HepG2 (cell line): ENCODE measurements at regions not wholly inside any gene's neighbourhood (a gene's known extent, or its start where the extent isn't known, plus 50 kb on each side); places are given as distances from the start of the nearest gene placed in this dataset.

Source experiments
- AHDC1 ChIP-seq: sonication (generic); formaldehyde crosslinking; IDR thresholded peaks from 2 replicates; pipeline ENCODE4 v1.5.1; 2020; ENCODE audit warnings: mild to moderate bottlenecking, missing genetic modification reagents, borderline replicate concordance
- BHLHE40 ChIP-seq: IDR thresholded peaks from 2 replicates; pipeline ENCODE4 v1.6.1; 2011; ENCODE audit warnings: low read length, improper control_type of control experiment
- FOSL2 ChIP-seq: sonication (generic); formaldehyde crosslinking; IDR thresholded peaks from 2 replicates; pipeline ENCODE4 v1.4.0; 2020; ENCODE audit warnings: missing genetic modification reagents
- GATAD1 ChIP-seq: IDR thresholded peaks from 2 replicates; pipeline ENCODE4 v1.6.1; 2016; ENCODE audit warnings: missing genetic modification reagents, missing compliant biosample characterization
- HNF4A ChIP-seq: sonication (generic); formaldehyde crosslinking; IDR thresholded peaks from 2 replicates; pipeline ENCODE4 v1.4.0; 2020; ENCODE audit warnings: missing genetic modification reagents
- HOXA7 ChIP-seq: sonication (generic); formaldehyde crosslinking; IDR thresholded peaks from 2 replicates; pipeline ENCODE4 v1.8.1; 2022; ENCODE audit warnings: mild to moderate bottlenecking, missing genetic modification reagents, moderate library complexity
- ISL2 ChIP-seq: sonication (generic); formaldehyde crosslinking; IDR thresholded peaks from 2 replicates; pipeline ENCODE4 v1.5.0; 2020; ENCODE audit warnings: missing genetic modification reagents
- PHF5A ChIP-seq: IDR thresholded peaks from one replicate; pipeline ENCODE4 v1.6.1; 2018; ENCODE audit warnings: low read depth, missing genetic modification reagents; ENCODE audit not compliant: unreplicated experiment
- RBAK ChIP-seq: sonication (generic); formaldehyde crosslinking; IDR thresholded peaks from 2 replicates; pipeline ENCODE4 v1.5.1; 2020; ENCODE audit warnings: mild to moderate bottlenecking, missing genetic modification reagents
- RNF2 ChIP-seq: fragments of 450-650 bp; conservative IDR thresholded peaks from 2 replicates; pipeline ENCODE4 v1.6.1; 2016; ENCODE audit warnings: low read depth
- SOX5 ChIP-seq: IDR thresholded peaks from 2 replicates; pipeline ENCODE4 v1.6.1; 2016; ENCODE audit warnings: borderline replicate concordance
- TFDP2 ChIP-seq: sonication (generic); formaldehyde crosslinking; IDR thresholded peaks from 2 replicates; pipeline ENCODE4 v1.4.0; 2020; ENCODE audit warnings: missing genetic modification reagents
- YEATS2 ChIP-seq: sonication (generic); formaldehyde crosslinking; IDR thresholded peaks from 2 replicates; pipeline ENCODE4 v1.4.0; 2020; ENCODE audit warnings: missing genetic modification reagents, borderline replicate concordance
- ZNF30 ChIP-seq: sonication (generic); formaldehyde crosslinking; IDR thresholded peaks from 2 replicates; pipeline ENCODE4 v1.5.0; 2020; ENCODE audit warnings: mild to moderate bottlenecking, missing genetic modification reagents
- ZNF33A ChIP-seq: sonication (generic); formaldehyde crosslinking; IDR thresholded peaks from 2 replicates; pipeline ENCODE4 v1.5.1; 2020; ENCODE audit warnings: missing genetic modification reagents, mild to moderate bottlenecking, moderate library complexity, borderline replicate concordance
- ZNF598 ChIP-seq: sonication (generic); formaldehyde crosslinking; IDR thresholded peaks from 2 replicates; pipeline ENCODE4 v1.5.1; 2020; ENCODE audit warnings: mild to moderate bottlenecking, missing genetic modification reagents, borderline replicate concordance
- ZNF7 ChIP-seq: IDR thresholded peaks from 2 replicates; pipeline ENCODE4 v1.6.1; 2016; ENCODE audit warnings: missing biosample characterization, missing genetic modification reagents
- ZNF883 ChIP-seq: sonication (generic); formaldehyde crosslinking; IDR thresholded peaks from 2 replicates; pipeline ENCODE4 v1.5.1; 2020; ENCODE audit warnings: mild to moderate bottlenecking, missing genetic modification reagents; ENCODE audit errors: not compliant biosample characterization
- TF ChIP-seq, protein P1 (sequence below): sonication (generic); formaldehyde crosslinking; IDR thresholded peaks from 2 replicates; pipeline ENCODE4 v1.5.0; 2020; ENCODE audit warnings: mild to moderate bottlenecking, missing genetic modification reagents, borderline replicate concordance

GRCh38 chr6:26295691-26296555 is 69.1 kb upstream of the BTN3A2 start (continued):
- TF ChIP-seq HNF4A (peak; percentile 78), ZNF598 (CRISPR knock-in tag) (0 out of 2 replicates have a peak, but pooled peaks have one; percentile 38), YEATS2 (CRISPR knock-in tag) (peak; percentile 66; the same call in 1 of the 2 replicates), GATAD1 (CRISPR knock-in tag) (peak; percentile 52; the same call in 1 of the 2 replicates), ISL2 (CRISPR knock-in tag) (no peak), SOX5 (peak; percentile 52; the same call in 1 of the 2 replicates), RBAK (no peak), ZNF7 (no peak), ZNF883 (CRISPR knock-in tag) (no peak), BHLHE40 (peak; percentile 68; the same call in 1 of the 2 replicates), AHDC1 (CRISPR knock-in tag) (peak; percentile 69), TFDP2 (0 out of 2 replicates have a peak, but pooled peaks have one; percentile 49), RNF2 (peak; percentile 85), PHF5A (CRISPR knock-in tag) (peak; percentile 22), FOSL2 (CRISPR knock-in tag) (peak; percentile 98), HOXA7 (CRISPR knock-in tag) (no peak), ZNF30 (CRISPR knock-in tag) (no peak), ZNF33A (CRISPR knock-in tag) (no peak)
- TF ChIP-seq, protein P1, sequence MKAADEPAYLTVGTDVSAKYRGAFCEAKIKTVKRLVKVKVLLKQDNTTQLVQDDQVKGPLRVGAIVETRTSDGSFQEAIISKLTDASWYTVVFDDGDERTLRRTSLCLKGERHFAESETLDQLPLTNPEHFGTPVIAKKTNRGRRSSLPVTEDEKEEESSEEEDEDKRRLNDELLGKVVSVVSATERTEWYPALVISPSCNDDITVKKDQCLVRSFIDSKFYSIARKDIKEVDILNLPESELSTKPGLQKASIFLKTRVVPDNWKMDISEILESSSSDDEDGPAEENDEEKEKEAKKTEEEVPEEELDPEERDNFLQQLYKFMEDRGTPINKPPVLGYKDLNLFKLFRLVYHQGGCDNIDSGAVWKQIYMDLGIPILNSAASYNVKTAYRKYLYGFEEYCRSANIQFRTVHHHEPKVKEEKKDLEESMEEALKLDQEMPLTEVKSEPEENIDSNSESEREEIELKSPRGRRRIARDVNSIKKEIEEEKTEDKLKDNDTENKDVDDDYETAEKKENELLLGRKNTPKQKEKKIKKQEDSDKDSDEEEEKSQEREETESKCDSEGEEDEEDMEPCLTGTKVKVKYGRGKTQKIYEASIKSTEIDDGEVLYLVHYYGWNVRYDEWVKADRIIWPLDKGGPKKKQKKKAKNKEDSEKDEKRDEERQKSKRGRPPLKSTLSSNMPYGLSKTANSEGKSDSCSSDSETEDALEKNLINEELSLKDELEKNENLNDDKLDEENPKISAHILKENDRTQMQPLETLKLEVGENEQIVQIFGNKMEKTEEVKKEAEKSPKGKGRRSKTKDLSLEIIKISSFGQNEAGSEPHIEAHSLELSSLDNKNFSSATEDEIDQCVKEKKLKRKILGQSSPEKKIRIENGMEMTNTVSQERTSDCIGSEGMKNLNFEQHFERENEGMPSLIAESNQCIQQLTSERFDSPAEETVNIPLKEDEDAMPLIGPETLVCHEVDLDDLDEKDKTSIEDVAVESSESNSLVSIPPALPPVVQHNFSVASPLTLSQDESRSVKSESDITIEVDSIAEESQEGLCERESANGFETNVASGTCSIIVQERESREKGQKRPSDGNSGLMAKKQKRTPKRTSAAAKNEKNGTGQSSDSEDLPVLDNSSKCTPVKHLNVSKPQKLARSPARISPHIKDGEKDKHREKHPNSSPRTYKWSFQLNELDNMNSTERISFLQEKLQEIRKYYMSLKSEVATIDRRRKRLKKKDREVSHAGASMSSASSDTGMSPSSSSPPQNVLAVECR (CRISPR knock-in tag), result peak; percentile 58; the same call in 1 of the 2 replicates
